B cell (primary cell): ENCODE measurements at regions not wholly inside any gene's neighbourhood (a gene's known extent, or its start where the extent isn't known, plus 50 kb on each side); places are given as distances from the start of the nearest gene placed in this dataset.

Experiments
- CTCF ChIP-seq: fragments of 200-600 bp; IDR thresholded peaks from one replicate; pipeline ENCODE4 v1.8.0; 2022; ENCODE audit warnings: antibody characterized with exemption, mild to moderate bottlenecking
- EZH2 ChIP-seq: IDR thresholded peaks from 2 replicates; pipeline ENCODE4 v1.6.1; 2012; ENCODE audit warnings: borderline replicate concordance, low read depth, mild to moderate bottlenecking, moderate library complexity, low read length; ENCODE audit not compliant: insufficient read depth, poor library complexity, severe bottlenecking

- TF ChIP-seq EZH2 (no peak), CTCF (no peak)
These were observed 1176.7 kb upstream of the CDH9 start for GRCh38 chr5:28215091-28215490.
